NCI-H2029 treated with DMSO at 0.1 percent for 48 hours (cell line): ENCODE measurements at regions not wholly inside any gene's neighbourhood (a gene's known extent, or its start where the extent isn't known, plus 50 kb on each side); places are given as distances from the start of the nearest gene placed in this dataset.

Source experiments
- DNase-seq: peaks from one replicate; lab custom pipeline; 2025; lab: John Stamatoyannopoulos, UW

DNA sequence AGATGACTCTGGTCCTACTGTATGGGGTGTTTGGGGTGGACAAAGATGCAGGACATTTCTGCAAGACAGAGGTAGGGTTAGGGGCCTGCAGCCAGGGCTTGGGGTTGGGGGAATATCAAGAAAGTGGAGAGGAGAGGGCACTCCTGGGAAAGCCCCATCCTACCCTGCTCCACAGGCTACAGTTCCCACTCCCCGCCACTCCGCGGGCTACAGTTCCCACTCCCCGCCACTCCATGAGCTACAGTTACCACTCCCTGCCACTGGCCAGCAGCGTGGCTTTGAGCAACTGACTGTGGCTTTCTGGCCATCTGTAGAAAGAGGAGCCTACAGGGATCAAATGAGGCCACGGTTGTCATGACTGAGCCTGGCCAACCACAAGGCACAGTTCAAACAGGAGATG is 93.8 kb upstream of the GRIK3 start:
- DNase-seq = no peak

DNA sequence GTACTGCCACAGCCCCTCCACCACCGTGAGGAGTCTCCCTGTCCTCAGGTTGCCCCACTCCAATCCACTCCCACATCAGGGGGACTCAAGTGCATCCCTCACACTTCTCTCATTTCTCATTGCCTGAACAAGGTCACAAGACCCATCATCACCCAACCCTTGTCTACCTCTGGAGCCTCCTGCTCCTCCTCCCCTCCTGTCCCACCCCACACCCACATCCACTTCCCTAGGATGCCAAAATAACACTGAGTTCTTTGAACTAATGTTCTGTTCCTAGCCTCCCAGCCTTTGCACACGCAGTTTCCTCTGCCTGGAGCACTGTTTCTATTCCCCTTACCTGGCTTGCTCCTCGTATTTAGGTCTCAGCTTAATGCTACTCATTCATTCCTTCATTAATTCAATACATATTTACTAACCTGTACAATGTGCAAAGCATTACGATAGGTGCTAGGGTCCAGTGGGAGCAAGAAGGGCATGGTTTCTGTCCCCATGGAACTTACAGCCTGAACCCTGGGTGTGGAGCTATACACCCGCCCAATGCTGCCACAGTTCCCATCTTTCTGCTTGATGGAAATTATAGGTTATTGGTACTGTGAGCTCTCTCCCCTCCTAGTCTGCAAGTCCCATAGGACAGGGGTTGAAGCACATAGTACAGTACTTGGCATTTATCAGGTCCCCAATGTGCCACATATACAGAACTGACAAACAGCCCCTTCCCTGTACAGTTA is 96.1 kb upstream of the GRIK3 start:
- DNase-seq = no peak

DNA sequence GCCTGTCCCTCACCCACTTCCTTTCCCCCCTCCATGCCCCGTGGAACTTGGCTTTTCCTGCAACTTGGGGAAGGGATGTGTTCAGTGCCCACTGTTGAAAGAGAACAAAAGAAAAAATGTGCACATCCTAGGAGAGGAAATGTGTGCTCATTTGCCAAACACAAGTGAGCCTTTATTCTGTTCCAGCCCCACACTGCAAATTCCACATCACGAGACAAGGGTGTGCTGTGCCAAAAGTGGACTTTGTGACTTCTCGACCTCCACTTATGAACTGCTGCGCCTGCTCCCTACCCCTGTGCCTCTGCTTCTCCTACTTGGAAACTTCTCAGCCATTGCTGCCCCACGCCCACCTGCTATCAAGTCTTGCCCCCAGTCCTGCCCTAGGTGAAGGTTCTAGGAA is 97.0 kb upstream of the GRIK3 start:
- no peak for DNase-seq

DNA sequence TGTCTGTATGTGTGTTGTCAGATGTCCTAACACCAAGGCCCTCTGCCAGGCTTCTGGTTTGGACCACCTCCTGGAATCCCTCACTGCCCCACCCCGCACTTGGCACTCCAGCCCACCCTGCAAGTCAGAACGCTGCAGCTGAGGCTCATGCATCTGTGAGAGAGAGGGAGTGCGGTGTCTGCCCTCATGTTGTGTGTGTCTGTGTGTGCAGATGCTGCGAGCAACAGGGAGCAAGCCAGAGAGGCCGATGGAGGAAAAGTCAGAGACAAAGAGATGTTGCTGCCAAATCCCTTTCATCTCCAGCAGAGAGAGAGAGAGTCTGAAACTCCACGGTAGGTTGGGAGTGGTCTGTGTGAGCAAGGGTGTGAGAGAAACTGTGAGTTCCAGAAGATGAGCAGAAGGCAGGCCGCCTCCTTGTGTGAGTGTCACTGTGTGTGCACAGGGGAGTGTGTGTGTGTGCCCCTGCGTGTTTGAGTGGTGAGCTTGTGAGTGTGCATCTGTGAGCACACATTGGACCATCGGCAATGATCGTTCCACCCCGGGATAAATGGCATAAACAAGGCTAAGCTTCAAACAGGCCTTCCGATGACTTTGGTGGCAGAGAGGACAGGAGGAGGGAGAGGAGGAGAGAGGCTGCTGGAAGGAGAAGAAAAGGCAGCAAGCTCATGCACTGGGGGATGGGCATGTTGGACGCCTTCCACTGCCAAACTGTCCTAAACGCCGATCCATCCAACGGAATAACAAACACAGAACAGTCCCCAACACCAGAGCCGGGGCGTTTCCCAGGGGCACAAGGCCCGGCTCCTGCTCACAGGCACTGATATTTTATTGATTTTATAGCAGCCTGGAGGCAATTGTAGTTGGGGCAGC is 99.2 kb upstream of the GRIK3 start:
- no peak for DNase-seq

DNA sequence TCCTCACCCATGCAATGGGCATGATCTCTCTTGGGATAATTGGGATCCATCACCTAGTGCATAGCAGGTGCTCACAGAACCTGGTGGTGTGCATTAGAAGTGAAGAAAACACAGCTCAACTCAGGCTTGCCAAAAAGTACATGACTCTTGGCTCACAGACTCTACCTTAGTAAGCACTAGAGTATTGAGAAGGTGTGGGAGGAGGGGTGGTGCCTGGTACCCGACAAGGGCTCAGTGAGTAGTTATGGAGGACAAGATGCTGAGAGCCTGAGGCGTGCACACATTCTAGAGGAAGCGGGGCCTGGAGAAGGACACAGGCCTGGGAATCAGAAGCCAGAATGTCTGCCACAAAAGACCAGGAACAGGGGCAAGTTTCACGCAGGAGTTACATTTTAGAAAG is 100.3 kb upstream of the GRIK3 start:
- no peak for DNase-seq

DNA sequence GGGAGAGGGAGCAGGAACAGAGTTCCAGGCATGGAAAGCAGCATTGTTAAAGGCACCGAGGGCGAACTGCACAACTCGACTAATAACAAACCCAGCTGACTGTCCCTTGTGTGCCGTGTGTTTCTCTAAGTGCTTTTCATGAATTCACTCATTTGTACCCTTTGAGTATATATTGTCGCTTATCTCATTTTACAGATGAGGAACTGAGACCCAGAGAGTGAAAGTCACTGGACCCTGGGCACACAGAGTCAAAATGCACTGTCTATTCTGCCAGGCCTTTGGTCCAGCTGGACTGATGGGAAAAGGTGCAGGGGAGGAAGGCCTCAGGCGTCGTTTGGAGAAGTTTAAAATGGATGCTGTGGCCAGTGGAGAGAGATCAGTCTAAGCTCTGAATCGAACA is 100.7 kb upstream of the GRIK3 start:
- no peak for DNase-seq

DNA sequence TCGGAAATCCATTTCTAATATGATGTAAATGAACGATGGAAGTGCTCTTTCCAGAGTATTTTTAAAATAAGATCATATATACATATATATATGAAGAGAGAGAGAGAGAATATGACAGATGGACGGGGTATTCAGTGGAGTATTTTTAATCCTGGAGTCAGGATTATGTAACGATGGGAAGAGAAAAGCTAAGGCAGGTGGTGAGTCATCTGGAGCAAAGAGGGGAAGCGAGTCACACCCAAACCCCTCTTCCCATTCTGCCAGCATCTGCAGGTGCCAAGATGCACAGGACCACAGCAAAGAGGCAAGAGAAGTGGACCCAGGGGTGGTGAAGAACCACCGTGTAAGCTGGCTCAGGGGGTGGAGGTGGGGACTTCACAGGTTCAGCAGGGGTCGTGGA is 102.7 kb upstream of the GRIK3 start:
- DNase-seq = no peak

DNA sequence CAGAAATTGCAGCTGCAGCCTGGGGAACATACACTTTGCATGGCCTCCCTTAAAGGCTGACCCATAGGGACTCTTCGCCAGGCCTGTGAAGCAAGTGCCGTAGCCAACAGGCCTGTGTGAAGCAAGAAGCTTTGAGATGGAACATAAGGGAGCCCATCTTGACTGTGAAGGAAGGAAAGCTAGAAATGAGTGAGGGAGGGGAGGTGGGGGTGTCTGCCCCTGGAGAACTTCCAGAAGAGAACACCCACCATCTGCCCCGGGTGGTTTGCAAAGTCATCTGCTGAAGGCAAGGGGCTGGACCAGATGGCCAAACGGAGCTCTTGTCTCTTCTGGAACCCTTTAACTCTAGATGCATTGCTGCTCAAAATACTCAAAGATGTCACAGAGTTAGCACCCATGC is 103.3 kb upstream of the GRIK3 start:
- DNase-seq = no peak

DNA sequence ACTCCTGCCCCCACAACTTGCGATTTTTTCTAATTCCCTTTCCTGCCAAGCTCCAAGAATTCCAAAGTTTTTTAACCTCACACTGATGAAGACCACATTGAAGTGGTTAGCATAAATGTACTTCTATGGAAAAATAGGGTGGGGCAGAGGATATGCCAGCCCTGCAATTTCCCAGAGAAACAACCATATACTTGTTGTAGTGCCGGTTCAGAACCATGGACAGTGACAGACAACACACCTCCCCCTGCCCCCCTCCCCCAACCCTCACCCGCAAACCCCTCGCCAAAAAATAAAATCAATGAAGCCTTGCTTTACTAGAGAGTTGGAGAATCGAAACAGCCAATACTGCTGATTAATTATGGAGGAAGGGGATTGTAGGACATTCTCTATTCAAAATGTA is 109.5 kb upstream of the GRIK3 start:
- DNase-seq = no peak

GRCh38 chr1:37146071-37146470 is 111.8 kb upstream of the GRIK3 start:
- no peak for DNase-seq

GRCh38 chr1:37147392-37147831 is 113.1 kb upstream of the GRIK3 start:
- DNase-seq = no peak

- no peak for DNase-seq
Observed at GRCh38 chr1:37147906-37148305, 113.6 kb upstream of the GRIK3 start.

- DNase-seq = no peak
Observed at GRCh38 chr1:37148663-37149062, 114.3 kb upstream of the GRIK3 start.

GRCh38 chr1:37149296-37149695 is 115.0 kb upstream of the GRIK3 start:
- no peak for DNase-seq

GRCh38 chr1:37150986-37151385 is 116.7 kb upstream of the GRIK3 start:
- no peak for DNase-seq

- no peak for DNase-seq
Observed at GRCh38 chr1:37151789-37152188, 117.5 kb upstream of the GRIK3 start.

DNA sequence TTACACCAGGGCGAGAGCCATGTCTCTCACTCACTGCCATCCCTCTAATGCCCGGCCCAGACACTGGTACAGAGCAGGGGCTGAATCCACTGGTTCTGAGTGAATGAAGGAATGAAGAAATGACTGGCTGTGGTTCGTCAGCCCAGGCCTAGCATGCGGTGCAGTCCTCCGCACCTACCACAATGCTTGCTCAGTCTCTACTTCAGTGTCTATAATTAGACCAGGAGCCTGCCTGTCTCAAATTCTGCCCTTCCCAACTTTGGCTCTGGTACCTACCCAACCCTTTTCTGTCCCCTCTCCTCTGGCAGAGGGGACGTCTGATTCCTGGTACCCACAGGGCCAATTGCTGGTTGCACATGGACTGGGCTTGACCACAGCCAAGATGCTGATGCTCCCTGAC is 118.2 kb upstream of the GRIK3 start:
- DNase-seq = no peak

DNA sequence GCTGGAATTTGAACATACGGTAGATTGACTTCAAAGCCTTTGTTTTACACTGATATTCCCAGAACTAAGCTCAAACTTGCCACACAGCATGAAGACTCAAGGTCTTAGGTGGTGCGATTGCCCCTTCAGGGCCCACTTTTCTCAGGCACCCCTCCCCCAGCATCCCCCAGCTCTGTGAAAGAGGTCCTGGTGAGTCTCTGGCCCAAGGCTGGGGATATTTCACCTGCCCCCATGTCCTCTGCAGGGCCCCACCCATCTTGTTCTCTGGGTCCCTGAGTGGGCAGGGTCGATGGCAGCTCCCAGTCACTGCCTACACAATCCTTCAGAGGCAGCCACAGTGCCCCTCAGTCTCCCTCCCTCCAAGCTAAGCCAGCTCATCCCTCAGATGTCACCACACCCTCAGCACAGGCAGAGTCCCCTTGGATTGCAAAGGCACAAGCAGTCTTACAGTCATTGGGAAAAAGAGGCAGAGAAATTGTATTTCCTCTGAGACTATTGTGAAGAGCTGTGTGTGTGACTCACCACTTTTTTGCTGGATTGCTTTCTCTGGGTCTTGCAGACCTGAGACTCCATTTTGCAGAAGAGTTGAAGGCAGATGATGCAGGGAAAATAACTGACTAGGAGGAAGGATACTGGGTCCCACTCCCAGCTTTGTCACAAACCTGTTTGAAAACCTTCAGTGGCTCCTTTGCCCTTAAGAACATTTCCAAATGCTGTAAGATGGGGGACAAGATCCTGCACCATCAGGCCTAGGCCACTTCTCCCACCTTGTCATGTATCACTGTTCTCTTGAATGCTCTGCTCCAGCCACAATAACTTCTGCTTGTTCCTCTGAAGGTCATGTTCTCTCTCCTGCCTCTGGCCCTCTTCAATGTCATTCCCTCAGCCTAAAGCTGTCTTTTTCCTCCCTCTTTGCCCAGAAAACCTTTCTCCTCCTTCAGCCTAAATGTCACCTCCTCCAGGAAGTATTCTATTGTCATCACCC is 119.1 kb upstream of the GRIK3 start:
- no peak for DNase-seq

- DNase-seq = no peak
Observed at GRCh38 chr1:37156646-37157045, 122.3 kb upstream of the GRIK3 start.

DNA sequence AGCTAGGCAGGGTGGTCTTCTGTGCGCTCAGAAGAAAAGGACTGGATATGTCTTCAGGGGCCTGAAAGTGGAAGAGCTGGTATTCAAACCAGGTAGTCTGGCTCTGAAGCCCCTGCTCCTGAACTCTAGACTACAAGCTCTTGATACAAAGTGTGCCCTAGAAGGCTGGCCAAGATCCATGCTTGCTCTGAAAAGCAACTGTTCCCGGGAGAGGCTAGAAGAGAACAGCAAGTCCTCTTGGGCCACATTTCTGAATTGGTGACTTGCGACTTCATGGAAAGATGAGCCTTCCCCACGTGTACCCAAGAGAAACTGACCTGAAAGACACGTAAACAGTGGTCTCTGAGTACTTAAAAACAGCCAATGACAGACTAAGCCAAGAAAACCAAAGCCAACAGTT is 123.3 kb upstream of the GRIK3 start:
- DNase-seq = no peak

GRCh38 chr1:37158113-37158749 is 123.9 kb upstream of the GRIK3 start:
- no peak for DNase-seq

DNA sequence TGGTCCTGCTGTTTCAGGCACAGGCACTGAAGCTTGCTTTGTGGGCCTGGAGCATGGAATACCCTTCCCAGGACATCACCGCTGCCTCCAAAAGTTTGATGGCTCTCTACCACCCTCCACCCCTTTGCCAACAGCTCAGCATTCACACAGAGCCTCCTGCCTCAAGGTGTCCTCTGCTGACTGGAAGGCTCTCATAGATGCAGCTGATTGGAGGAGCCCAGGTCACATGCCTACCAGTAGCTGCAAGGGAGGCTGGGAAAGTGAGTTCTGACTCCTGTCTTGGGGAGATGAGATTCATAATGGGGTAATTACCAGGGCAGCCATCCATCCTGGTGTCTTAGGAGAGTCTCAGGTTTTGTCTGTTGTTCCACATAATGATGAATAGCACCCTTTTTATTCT is 124.8 kb upstream of the GRIK3 start:
- no peak for DNase-seq
